ENCODE measurements at regions not wholly inside any gene's neighbourhood (a gene's known extent, or its start where the extent isn't known, plus 50 kb on each side); places are given as distances from the start of the nearest gene placed in this dataset.
"Not testable (repeated sequence)": the region's sequence is repeated elsewhere in the genome, so short reads cannot be mapped to it uniquely, and the experiment has no call there.

GRCh38 chr2:109715313-109715805 lies 78.7 kb upstream of the RGPD5 start:
- H3K9ac ChIP-seq (ENCODE audit: insufficient read depth in 1 of 2, low read length in 2 of 2) = no peak overlapping the region
- TF ChIP-seq CTCF (IDR thresholded peaks at IDR 0.05; ENCODE audit: control extremely low read depth, extremely low read depth) = peak; percentile 33
- H3K27me3 ChIP-seq (ENCODE audit: control insufficient read depth in 3 of 3, insufficient read depth in 3 of 3, low read length in 2 of 3) = no peaks in the 10 kb centered on the region
- DNase-seq (peak in 1 of 3 donors; percentile 30), ATAC-seq (ENCODE audit: insufficient read depth, low FRiP score) (peak; percentile 53)
- no peak overlapping the region for H3K4me3 ChIP-seq
- H3K36me3 ChIP-seq (ENCODE audit: control insufficient read depth in 4 of 4, insufficient read depth in 4 of 4, low read length in 4 of 4) = no peaks in the 10 kb centered on the region
- H3K27ac ChIP-seq (ENCODE audit: low read depth in 1 of 2, low read length in 1 of 2) = no peak overlapping the region
- H3K4me1 ChIP-seq (ENCODE audit: control insufficient read depth in 5 of 5, insufficient read depth in 5 of 5, low read length in 5 of 5) = peaks cover 0 to 11% (median 0%) of the 10 kb centered on the region in 5 donors
- WGBS, 2 donors = 46 to 62% methylated on average over 1 of the region's 1 CpG
- H3K9me3 ChIP-seq (ENCODE audit: control insufficient read depth in 4 of 4, insufficient read depth in 3 of 4, low read length in 3 of 4) = no peaks in the 10 kb centered on the region

- H3K36me3 ChIP-seq (ENCODE audit: control insufficient read depth in 4 of 4, insufficient read depth in 4 of 4, low read length in 4 of 4); H3K9ac ChIP-seq (ENCODE audit: insufficient read depth in 1 of 2, low read length in 2 of 2): not testable (repeated sequence)
- 73 to 89% methylated on average over 4 of the region's 4 CpGs for WGBS, 2 donors
Observed at GRCh38 chr2:109716596-109716995, 77.5 kb upstream of the RGPD5 start.

GRCh38 chr2:109718139-109718538 lies 76.0 kb upstream of the RGPD5 start:
- H3K9ac ChIP-seq (ENCODE audit: insufficient read depth in 1 of 2, low read length in 2 of 2) = no peak overlapping the region
- no peaks in the 10 kb centered on the region for H3K9me3 ChIP-seq (ENCODE audit: control insufficient read depth in 4 of 4, insufficient read depth in 3 of 4, low read length in 3 of 4)
- no peaks in the 10 kb centered on the region for H3K36me3 ChIP-seq (ENCODE audit: control insufficient read depth in 4 of 4, insufficient read depth in 4 of 4, low read length in 4 of 4)
- no peak overlapping the region for H3K27ac ChIP-seq (ENCODE audit: low read depth in 1 of 2, low read length in 1 of 2)
- 95 to 99% methylated on average over 2 of the region's 2 CpGs for WGBS, 2 donors
- no peak for ATAC-seq (ENCODE audit: insufficient read depth, low FRiP score)
- H3K27me3 ChIP-seq (ENCODE audit: control insufficient read depth in 3 of 3, insufficient read depth in 3 of 3, low read length in 2 of 3) = no peaks in the 10 kb centered on the region
- TF ChIP-seq CTCF (IDR thresholded peaks at IDR 0.05; ENCODE audit: control extremely low read depth, extremely low read depth) = no peak
- H3K4me1 ChIP-seq (ENCODE audit: control insufficient read depth in 5 of 5, insufficient read depth in 5 of 5, low read length in 5 of 5) = no peaks in the 10 kb centered on the region
- H3K4me3 ChIP-seq = no peak overlapping the region
- no peak for DNase-seq

More at GRCh38 chr2:109716596-109716995, 77.5 kb upstream of the RGPD5 start:
- not testable (repeated sequence) for H3K27ac ChIP-seq (ENCODE audit: low read depth in 1 of 2, low read length in 1 of 2); ATAC-seq (ENCODE audit: insufficient read depth, low FRiP score); H3K27me3 ChIP-seq (ENCODE audit: control insufficient read depth in 3 of 3, insufficient read depth in 3 of 3, low read length in 2 of 3); H3K4me1 ChIP-seq (ENCODE audit: control insufficient read depth in 5 of 5, insufficient read depth in 5 of 5, low read length in 5 of 5); H3K9me3 ChIP-seq (ENCODE audit: control insufficient read depth in 4 of 4, insufficient read depth in 3 of 4, low read length in 3 of 4); DNase-seq; H3K4me3 ChIP-seq

- 85 to 88% methylated on average over 6 of the region's 6 CpGs for WGBS, 2 donors
- DNase-seq = no peak
Observed at GRCh38 chr2:109719871-109720270, 74.2 kb upstream of the RGPD5 start.

More at GRCh38 chr2:109719871-109720270, 74.2 kb upstream of the RGPD5 start:
- Histone ChIP-seq H3K4me3 (no peak overlapping the region), H3K27ac (ENCODE audit: low read depth in 1 of 2, low read length in 1 of 2) (no peak overlapping the region), H3K36me3 (ENCODE audit: control insufficient read depth in 4 of 4, insufficient read depth in 4 of 4, low read length in 4 of 4) (no peaks in the 10 kb centered on the region), H3K9ac (ENCODE audit: insufficient read depth in 1 of 2, low read length in 2 of 2) (no peak overlapping the region), H3K4me1 (ENCODE audit: control insufficient read depth in 5 of 5, insufficient read depth in 5 of 5, low read length in 5 of 5) (no peaks in the 10 kb centered on the region), H3K9me3 (ENCODE audit: control insufficient read depth in 4 of 4, insufficient read depth in 3 of 4, low read length in 3 of 4) (no peaks in the 10 kb centered on the region), H3K27me3 (ENCODE audit: control insufficient read depth in 3 of 3, insufficient read depth in 3 of 3, low read length in 2 of 3) (no peaks in the 10 kb centered on the region)
- TF ChIP-seq CTCF (IDR thresholded peaks at IDR 0.05; ENCODE audit: control extremely low read depth, extremely low read depth) = no peak
- no peak for ATAC-seq (ENCODE audit: insufficient read depth, low FRiP score)

All from lung (tissue), 11 donors.